GM12865 (cell line): ENCODE measurements at regions not wholly inside any gene's neighbourhood (a gene's known extent, or its start where the extent isn't known, plus 50 kb on each side); places are given as distances from the start of the nearest gene placed in this dataset.
"Not testable (repeated sequence)": the region's sequence is repeated elsewhere in the genome, so short reads cannot be mapped to it uniquely, and the experiment has no call there.

Experiments used
- DNase-seq: peaks from one replicate; pipeline ENCODE4 v3.0.0; 2010; ENCODE audit warnings: low read depth
- H3K4me3 ChIP-seq: 2 replicates; pipeline ENCODE4 v1.5.1; 2011; ENCODE audit warnings: mild to moderate bottlenecking, low read depth, low read length, control low read depth
- TF ChIP-seq, protein P1 (sequence below): IDR thresholded peaks from 2 replicates; pipeline ENCODE4 v1.5.1; 2011; ENCODE audit warnings: low read length, control low read depth, low read depth, inconsistent platforms; ENCODE audit not compliant: insufficient read depth; ENCODE audit errors: missing control alignments

DNA sequence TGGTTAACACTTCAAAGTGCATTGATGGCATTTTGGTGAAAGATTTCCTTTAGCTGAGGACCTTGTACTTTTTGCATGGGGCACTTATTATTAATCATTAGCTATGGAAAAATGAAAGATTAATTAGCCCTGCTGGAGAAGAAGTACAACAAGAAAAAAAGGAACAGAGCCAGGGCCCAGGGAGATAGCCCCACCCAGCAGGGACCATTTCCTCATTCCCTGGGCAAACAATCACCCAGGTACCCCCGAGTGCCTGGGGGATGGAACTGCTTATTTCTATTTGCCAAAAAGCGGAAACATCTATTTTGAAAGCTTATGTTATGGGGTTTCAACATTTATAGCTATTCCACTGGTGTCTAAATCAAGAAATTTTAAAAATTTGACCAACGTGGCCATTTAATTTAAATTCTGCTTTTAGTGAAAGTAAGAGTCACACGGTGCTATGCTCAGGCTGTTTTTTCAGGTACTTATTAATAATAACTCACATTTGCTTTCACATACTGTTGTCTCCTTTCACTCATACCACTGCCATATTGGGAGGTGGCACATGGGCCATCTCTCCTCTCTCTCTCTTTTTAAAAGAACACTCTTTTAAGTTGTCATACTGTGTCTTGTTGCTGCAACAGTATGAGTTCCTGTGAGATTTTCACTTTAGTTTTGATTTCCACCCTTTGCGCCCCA lies 143.6 kb upstream of the KIF5B start:
- no peak overlapping the region for H3K4me3 ChIP-seq
- TF ChIP-seq, protein P1, sequence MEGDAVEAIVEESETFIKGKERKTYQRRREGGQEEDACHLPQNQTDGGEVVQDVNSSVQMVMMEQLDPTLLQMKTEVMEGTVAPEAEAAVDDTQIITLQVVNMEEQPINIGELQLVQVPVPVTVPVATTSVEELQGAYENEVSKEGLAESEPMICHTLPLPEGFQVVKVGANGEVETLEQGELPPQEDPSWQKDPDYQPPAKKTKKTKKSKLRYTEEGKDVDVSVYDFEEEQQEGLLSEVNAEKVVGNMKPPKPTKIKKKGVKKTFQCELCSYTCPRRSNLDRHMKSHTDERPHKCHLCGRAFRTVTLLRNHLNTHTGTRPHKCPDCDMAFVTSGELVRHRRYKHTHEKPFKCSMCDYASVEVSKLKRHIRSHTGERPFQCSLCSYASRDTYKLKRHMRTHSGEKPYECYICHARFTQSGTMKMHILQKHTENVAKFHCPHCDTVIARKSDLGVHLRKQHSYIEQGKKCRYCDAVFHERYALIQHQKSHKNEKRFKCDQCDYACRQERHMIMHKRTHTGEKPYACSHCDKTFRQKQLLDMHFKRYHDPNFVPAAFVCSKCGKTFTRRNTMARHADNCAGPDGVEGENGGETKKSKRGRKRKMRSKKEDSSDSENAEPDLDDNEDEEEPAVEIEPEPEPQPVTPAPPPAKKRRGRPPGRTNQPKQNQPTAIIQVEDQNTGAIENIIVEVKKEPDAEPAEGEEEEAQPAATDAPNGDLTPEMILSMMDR: no peak
- no peak for DNase-seq

DNA sequence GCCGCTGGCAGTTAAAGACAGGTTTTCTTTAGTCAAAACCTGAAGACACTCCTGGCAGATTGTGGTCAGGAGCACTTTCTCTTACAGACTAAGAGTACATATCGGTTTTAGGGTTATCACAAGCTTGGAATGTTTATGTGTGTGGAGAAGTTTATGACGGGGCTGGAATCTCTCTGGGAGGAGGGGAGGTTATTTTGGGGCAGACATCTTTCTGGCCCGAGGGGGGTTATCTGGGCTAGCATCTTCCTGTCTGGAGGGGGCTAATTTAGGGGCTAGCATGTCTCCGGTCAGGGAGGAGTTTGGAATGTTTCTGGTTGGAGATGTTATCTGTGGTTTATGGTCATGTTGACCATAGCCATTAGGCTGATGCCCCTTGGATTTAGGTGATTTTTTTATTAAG lies 141.2 kb upstream of the KIF5B start:
- H3K4me3 ChIP-seq: no peak overlapping the region
- TF ChIP-seq, protein P1: no peak
- no peak for DNase-seq

DNA sequence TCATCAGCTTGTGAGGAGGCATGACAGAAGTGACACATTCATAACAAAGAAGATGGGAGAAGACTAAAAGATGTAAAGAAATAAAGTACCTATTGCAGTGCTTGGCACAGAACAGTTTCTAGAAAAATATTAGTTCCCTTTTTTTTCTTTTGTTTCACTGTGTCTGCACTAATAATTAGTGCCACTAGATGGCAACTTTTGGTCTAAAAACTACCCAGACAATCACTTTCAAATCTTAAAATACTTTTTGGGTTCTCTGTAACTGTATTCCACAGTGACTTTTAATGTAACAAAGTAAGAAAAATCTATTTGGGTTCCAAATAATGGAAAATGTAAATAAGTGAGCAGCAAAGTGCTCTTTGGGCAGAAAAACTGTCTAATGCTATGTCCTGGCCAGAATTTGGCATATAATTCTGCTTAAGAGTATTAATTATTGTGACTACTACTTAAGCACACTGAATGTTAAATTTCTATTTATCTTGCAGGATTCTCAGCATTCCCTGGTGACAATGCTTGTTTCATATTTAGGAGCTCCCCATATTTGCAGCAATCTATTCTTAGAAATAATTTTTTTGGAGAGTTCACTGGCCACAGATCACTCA lies 134.8 kb upstream of the KIF5B start:
- no peak overlapping the region for H3K4me3 ChIP-seq
- TF ChIP-seq, protein P1: peak; percentile 42
- DNase-seq: peak; percentile 62

DNA sequence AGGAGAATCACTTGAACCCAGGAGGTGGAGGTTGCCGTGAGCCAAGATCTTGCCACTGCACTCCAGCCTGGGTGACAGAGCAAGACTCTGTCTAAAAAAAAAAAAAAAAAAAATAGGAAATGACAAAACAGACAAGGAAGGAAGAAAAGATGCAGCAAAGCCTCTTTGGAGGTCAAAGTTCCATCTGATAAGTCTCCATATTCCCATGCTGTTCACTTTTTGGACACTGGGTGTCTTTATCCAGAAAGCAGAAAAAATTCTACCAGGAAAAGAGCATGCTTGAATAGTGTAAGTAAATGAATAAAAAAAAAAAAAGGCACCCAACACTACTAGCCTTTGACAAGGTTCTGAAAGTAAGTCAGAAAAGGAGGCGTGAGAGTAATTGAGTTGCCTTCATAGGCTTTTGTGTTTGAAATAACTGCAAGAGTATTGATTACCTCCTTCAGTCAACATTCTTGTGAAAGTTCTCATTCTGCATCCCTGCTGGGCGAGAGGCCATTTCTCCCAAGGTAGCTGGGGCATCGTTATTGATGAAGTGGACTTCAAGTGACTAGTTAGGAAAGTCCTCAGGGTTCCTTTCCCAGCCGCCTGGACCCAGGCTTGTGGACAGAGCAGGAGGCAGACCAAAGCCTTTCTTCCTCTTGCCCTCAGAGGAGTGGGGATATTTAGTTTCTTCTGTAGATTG lies 133.3 kb upstream of the KIF5B start:
- TF ChIP-seq, protein P1: no peak
- H3K4me3 ChIP-seq: no peak overlapping the region
- no peak for DNase-seq

DNA sequence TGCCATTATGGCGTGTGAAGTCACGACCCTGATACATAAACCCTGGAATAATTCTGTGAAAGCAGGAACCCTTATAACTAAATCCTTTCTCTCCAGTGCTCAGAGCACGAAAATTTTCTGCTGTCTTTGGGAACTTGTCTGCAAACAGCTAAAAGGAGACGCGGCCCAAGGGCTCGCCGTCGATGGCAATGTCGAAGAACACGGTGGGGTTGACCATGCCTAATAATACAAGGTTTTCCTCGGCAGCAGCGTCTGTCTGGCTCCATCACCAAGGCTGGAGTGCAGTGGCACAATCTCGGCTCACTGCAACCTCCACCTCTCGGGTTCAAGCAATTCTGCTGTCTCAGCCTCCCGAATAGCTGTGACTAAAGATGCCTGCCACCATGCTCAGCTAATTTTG lies 132.4 kb upstream of the KIF5B start:
- not testable (repeated sequence) for DNase-seq, H3K4me3 ChIP-seq

DNA sequence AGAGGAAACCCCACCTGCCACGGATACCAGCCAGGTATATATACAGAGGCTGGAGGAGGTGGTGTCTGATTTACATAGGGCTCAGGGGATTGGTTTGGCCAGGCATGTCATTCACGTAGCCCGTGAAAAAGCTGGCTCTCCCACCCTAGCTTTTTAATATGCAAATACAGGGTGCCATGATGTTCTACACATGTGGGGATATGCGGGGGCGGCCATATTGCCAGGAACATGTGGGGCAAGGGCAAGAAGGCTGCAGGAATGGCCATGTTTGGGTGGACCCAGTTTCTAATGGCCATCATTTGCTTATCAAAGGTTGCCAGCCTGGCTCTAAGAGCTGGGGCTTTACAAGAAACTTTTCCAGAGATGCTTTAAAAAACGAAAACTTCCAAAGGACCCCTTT lies 131.5 kb upstream of the KIF5B start:
- H3K4me3 ChIP-seq: no peak overlapping the region
- TF ChIP-seq, protein P1: no peak
- DNase-seq: no peak

DNA sequence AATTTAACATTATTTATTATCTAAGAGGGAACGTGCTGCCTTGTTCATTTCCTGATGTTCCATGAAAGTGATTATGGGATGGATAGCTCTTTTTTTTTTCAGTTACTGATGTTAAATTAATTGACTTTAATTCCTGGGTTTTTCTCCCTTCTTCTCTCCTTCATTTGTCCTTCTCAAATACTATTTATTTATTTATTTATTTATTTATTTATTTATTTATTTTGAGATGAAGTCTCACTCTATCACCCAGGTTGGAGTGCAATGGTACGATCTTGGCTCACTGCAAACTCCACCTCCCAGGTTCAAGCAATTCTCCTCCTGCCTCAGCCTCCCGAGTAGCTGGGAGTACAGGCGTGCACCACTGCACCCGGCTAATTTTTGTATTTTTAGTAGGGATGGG lies 127.4 kb upstream of the KIF5B start:
- not testable (repeated sequence) for DNase-seq, H3K4me3 ChIP-seq

DNA sequence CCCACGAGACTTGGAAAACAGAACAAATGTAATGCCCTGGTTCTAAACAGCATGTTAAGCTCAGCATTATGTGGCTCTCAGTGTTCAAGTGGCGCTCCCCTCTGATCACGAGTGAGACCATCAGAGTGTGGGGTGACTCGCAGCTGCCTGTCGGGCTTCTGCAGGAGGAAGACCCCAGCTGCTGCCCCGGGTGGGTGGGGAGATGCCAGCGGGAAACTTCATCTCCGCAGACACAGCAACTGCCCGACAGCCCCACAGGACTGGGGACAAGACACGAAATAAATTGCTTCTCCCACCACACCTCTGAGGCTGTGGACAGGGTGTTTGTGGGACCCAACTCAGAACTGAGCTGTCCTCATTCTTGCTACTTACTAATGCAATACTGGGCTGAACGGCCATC lies 126.3 kb upstream of the KIF5B start:
- no peak overlapping the region for H3K4me3 ChIP-seq
- TF ChIP-seq, protein P1: no peak
- no peak for DNase-seq
